Stimulated activated naive CD8-positive, alpha-beta T cell treated with anti-CD3 and anti-CD28 coated beads, Interleukin-15, Interleukin-2, amounts not matched to agents 100 ng/mL and 50 ng/mL, for 24 hours (primary cell): ENCODE measurements at regions not wholly inside any gene's neighbourhood (a gene's known extent, or its start where the extent isn't known, plus 50 kb on each side); places are given as distances from the start of the nearest gene placed in this dataset.
"Not testable (repeated sequence)": the region's sequence is repeated elsewhere in the genome, so short reads cannot be mapped to it uniquely, and the experiment has no call there.

Source experiments
- H3K27ac Mint-ChIP-seq: one replicate; pipeline ENCODE4 v1.8.0; 2021; ENCODE audit warnings: mild to moderate bottlenecking, mixed read lengths
- H3K27me3 Mint-ChIP-seq: one replicate; pipeline ENCODE4 v1.8.0; 2021; ENCODE audit warnings: mixed read lengths
- H3K36me3 Mint-ChIP-seq: one replicate; pipeline ENCODE4 v1.8.0; 2021; ENCODE audit warnings: low read depth, mixed read lengths
- H3K4me1 Mint-ChIP-seq: one replicate; pipeline ENCODE4 v1.8.0; 2021; ENCODE audit warnings: low read depth, mixed read lengths
- H3K4me3 Mint-ChIP-seq: one replicate; pipeline ENCODE4 v1.8.0; 2021; ENCODE audit warnings: mild to moderate bottlenecking, mixed read lengths
- H3K9me3 Mint-ChIP-seq: one replicate; pipeline ENCODE4 v1.8.0; 2021; ENCODE audit warnings: mixed read lengths

- H3K27me3 Mint-ChIP-seq, H3K4me3 Mint-ChIP-seq, H3K36me3 Mint-ChIP-seq, H3K9me3 Mint-ChIP-seq, H3K27ac Mint-ChIP-seq, H3K4me1 Mint-ChIP-seq: not testable (repeated sequence)
Measured at GRCh38 chr15:85196697-85197096, 183.7 kb upstream of the AKAP13 start.

GRCh38 chr15:85197582-85197981, 182.8 kb upstream of the AKAP13 start:
- not testable (repeated sequence) for H3K27me3 Mint-ChIP-seq, H3K9me3 Mint-ChIP-seq, H3K27ac Mint-ChIP-seq, H3K4me1 Mint-ChIP-seq, H3K36me3 Mint-ChIP-seq, H3K4me3 Mint-ChIP-seq

- not testable (repeated sequence) for H3K4me1 Mint-ChIP-seq, H3K27me3 Mint-ChIP-seq, H3K4me3 Mint-ChIP-seq
Measured at GRCh38 chr15:85198432-85198831, 182.0 kb upstream of the AKAP13 start.

GRCh38 chr15:85200215-85200614, 180.2 kb upstream of the AKAP13 start:
- not testable (repeated sequence) for H3K4me3 Mint-ChIP-seq, H3K36me3 Mint-ChIP-seq, H3K4me1 Mint-ChIP-seq, H3K9me3 Mint-ChIP-seq, H3K27ac Mint-ChIP-seq, H3K27me3 Mint-ChIP-seq

More at GRCh38 chr15:85198432-85198831, 182.0 kb upstream of the AKAP13 start:
- H3K9me3 Mint-ChIP-seq, H3K27ac Mint-ChIP-seq, H3K36me3 Mint-ChIP-seq: not testable (repeated sequence)

GRCh38 chr15:85201118-85201793, 179.1 kb upstream of the AKAP13 start:
- not testable (repeated sequence) for H3K4me3 Mint-ChIP-seq, H3K27ac Mint-ChIP-seq, H3K36me3 Mint-ChIP-seq, H3K27me3 Mint-ChIP-seq, H3K9me3 Mint-ChIP-seq, H3K4me1 Mint-ChIP-seq

- not testable (repeated sequence) for H3K9me3 Mint-ChIP-seq, H3K27ac Mint-ChIP-seq, H3K36me3 Mint-ChIP-seq, H3K4me1 Mint-ChIP-seq, H3K27me3 Mint-ChIP-seq, H3K4me3 Mint-ChIP-seq
Measured at GRCh38 chr15:85204481-85204880, 175.9 kb upstream of the AKAP13 start.

GRCh38 chr15:85233791-85234325, 146.5 kb upstream of the AKAP13 start:
- H3K27ac Mint-ChIP-seq, H3K9me3 Mint-ChIP-seq, H3K36me3 Mint-ChIP-seq, H3K4me1 Mint-ChIP-seq, H3K4me3 Mint-ChIP-seq, H3K27me3 Mint-ChIP-seq: not testable (repeated sequence)

- not testable (repeated sequence) for H3K9me3 Mint-ChIP-seq, H3K27ac Mint-ChIP-seq, H3K27me3 Mint-ChIP-seq
Measured at GRCh38 chr15:85234450-85235196, 145.8 kb upstream of the AKAP13 start.

GRCh38 chr15:85244056-85244455, 136.3 kb upstream of the AKAP13 start:
- not testable (repeated sequence) for H3K4me3 Mint-ChIP-seq, H3K36me3 Mint-ChIP-seq, H3K9me3 Mint-ChIP-seq, H3K27me3 Mint-ChIP-seq, H3K4me1 Mint-ChIP-seq, H3K27ac Mint-ChIP-seq

More at GRCh38 chr15:85234450-85235196, 145.8 kb upstream of the AKAP13 start:
- not testable (repeated sequence) for H3K4me3 Mint-ChIP-seq, H3K36me3 Mint-ChIP-seq, H3K4me1 Mint-ChIP-seq

GRCh38 chr15:85250938-85251542, 129.4 kb upstream of the AKAP13 start:
- H3K27ac Mint-ChIP-seq, H3K4me1 Mint-ChIP-seq, H3K27me3 Mint-ChIP-seq, H3K4me3 Mint-ChIP-seq, H3K9me3 Mint-ChIP-seq, H3K36me3 Mint-ChIP-seq: not testable (repeated sequence)

GRCh38 chr15:85253196-85253915, 127.0 kb upstream of the AKAP13 start:
- H3K4me3 Mint-ChIP-seq, H3K27me3 Mint-ChIP-seq: not testable (repeated sequence)

GRCh38 chr15:85254961-85255360, 125.4 kb upstream of the AKAP13 start:
- H3K4me3 Mint-ChIP-seq, H3K9me3 Mint-ChIP-seq, H3K27ac Mint-ChIP-seq, H3K27me3 Mint-ChIP-seq, H3K4me1 Mint-ChIP-seq, H3K36me3 Mint-ChIP-seq: not testable (repeated sequence)

More at GRCh38 chr15:85253196-85253915, 127.0 kb upstream of the AKAP13 start:
- H3K4me1 Mint-ChIP-seq, H3K36me3 Mint-ChIP-seq, H3K9me3 Mint-ChIP-seq, H3K27ac Mint-ChIP-seq: not testable (repeated sequence)

GRCh38 chr15:85255502-85255901, 124.9 kb upstream of the AKAP13 start:
- H3K36me3 Mint-ChIP-seq, H3K4me1 Mint-ChIP-seq, H3K27me3 Mint-ChIP-seq, H3K4me3 Mint-ChIP-seq, H3K9me3 Mint-ChIP-seq, H3K27ac Mint-ChIP-seq: not testable (repeated sequence)

- not testable (repeated sequence) for H3K27me3 Mint-ChIP-seq, H3K36me3 Mint-ChIP-seq, H3K4me3 Mint-ChIP-seq, H3K27ac Mint-ChIP-seq, H3K4me1 Mint-ChIP-seq, H3K9me3 Mint-ChIP-seq
Measured at GRCh38 chr15:85256009-85256997, 124.1 kb upstream of the AKAP13 start.
